ENCODE measurements at regions not wholly inside any gene's neighbourhood (a gene's known extent, or its start where the extent isn't known, plus 50 kb on each side); places are given as distances from the start of the nearest gene placed in this dataset.

GRCh38 chr2:239893236-239893515, 132.0 kb downstream of the NDUFA10 start:
- Histone ChIP-seq H3K9me1 (ENCODE audit: control insufficient read depth, extremely low read depth, insufficient read depth, low read length) (no peaks in the 10 kb centered on the region), H3K79me2 (ENCODE audit: control insufficient read depth, insufficient read depth, low read length) (no peaks in the 10 kb centered on the region), H3K9me3 (ENCODE audit: control insufficient read depth, low read depth, low read length) (no peaks in the 10 kb centered on the region), H3K4me3 (ENCODE audit: control insufficient read depth in 2 of 3, extremely low read depth in 1 of 3, insufficient read depth in 2 of 3, low read depth in 1 of 3, low read length in 3 of 3) (no peak overlapping the region), H3K9ac (ENCODE audit: control insufficient read depth, extremely low read depth, insufficient read depth, low read length) (no peak overlapping the region), H3K4me1 (ENCODE audit: control insufficient read depth, extremely low read depth, insufficient read depth, low read length) (no peaks in the 10 kb centered on the region), H3K36me3 (ENCODE audit: control insufficient read depth in 2 of 2, extremely low read depth in 1 of 2, insufficient read depth in 2 of 2, low read length in 2 of 2) (no peaks in the 10 kb centered on the region), H3K27me3 (ENCODE audit: control insufficient read depth, extremely low read depth, insufficient read depth, low read length) (no peaks in the 10 kb centered on the region), H3K4me2 (ENCODE audit: control insufficient read depth, extremely low read depth, insufficient read depth, low read depth, low read length) (no peak overlapping the region), H2AFZ (ENCODE audit: control insufficient read depth, low read length) (no peak overlapping the region), H3K27ac (ENCODE audit: control insufficient read depth, insufficient read depth, low read length) (no peak overlapping the region), H4K20me1 (ENCODE audit: control insufficient read depth, extremely low read depth, insufficient read depth, low read length) (no peaks in the 10 kb centered on the region)
- DNase-seq (ENCODE audit: low read depth, low spot score) (no peak), FAIRE-seq (no peak)
- TF ChIP-seq, protein P1, sequence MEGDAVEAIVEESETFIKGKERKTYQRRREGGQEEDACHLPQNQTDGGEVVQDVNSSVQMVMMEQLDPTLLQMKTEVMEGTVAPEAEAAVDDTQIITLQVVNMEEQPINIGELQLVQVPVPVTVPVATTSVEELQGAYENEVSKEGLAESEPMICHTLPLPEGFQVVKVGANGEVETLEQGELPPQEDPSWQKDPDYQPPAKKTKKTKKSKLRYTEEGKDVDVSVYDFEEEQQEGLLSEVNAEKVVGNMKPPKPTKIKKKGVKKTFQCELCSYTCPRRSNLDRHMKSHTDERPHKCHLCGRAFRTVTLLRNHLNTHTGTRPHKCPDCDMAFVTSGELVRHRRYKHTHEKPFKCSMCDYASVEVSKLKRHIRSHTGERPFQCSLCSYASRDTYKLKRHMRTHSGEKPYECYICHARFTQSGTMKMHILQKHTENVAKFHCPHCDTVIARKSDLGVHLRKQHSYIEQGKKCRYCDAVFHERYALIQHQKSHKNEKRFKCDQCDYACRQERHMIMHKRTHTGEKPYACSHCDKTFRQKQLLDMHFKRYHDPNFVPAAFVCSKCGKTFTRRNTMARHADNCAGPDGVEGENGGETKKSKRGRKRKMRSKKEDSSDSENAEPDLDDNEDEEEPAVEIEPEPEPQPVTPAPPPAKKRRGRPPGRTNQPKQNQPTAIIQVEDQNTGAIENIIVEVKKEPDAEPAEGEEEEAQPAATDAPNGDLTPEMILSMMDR (optimal IDR thresholded peaks at IDR 0.05 in 1 of 3, IDR thresholded peaks at IDR 0.05 in 1 of 3, conservative IDR thresholded peaks at IDR 0.05 in 1 of 3; ENCODE audit: extremely low read depth in 1 of 3, insufficient read depth in 2 of 3, low read length in 3 of 3), result no peak
- no peak for TF ChIP-seq EZH2 (IDR thresholded peaks at IDR 0.05; ENCODE audit: low read length)
- dilution Hi-C loops (cut with MboI; ENCODE audit: extremely low pct_ligation_motif_present, low sequenced_read_pairs), result no loop called here

- DNase-seq (ENCODE audit: low read depth, low spot score) (no peak), FAIRE-seq (no peak)
- H3K27me3 ChIP-seq (ENCODE audit: control insufficient read depth, extremely low read depth, insufficient read depth, low read length), result no peaks in the 10 kb centered on the region
- dilution Hi-C loops (cut with MboI; ENCODE audit: extremely low pct_ligation_motif_present, low sequenced_read_pairs), result no loop called here
- H3K27ac ChIP-seq (ENCODE audit: control insufficient read depth, insufficient read depth, low read length), result no peak overlapping the region
- no peak overlapping the region for H3K4me2 ChIP-seq (ENCODE audit: control insufficient read depth, extremely low read depth, insufficient read depth, low read depth, low read length)
- H3K9me1 ChIP-seq (ENCODE audit: control insufficient read depth, extremely low read depth, insufficient read depth, low read length), result no peaks in the 10 kb centered on the region
- H3K4me3 ChIP-seq (ENCODE audit: control insufficient read depth in 2 of 3, extremely low read depth in 1 of 3, insufficient read depth in 2 of 3, low read depth in 1 of 3, low read length in 3 of 3), result no peak overlapping the region
- H3K9ac ChIP-seq (ENCODE audit: control insufficient read depth, extremely low read depth, insufficient read depth, low read length), result no peak overlapping the region
- no peak overlapping the region for H2AFZ ChIP-seq (ENCODE audit: control insufficient read depth, low read length)
- no peaks in the 10 kb centered on the region for H4K20me1 ChIP-seq (ENCODE audit: control insufficient read depth, extremely low read depth, insufficient read depth, low read length)
- H3K36me3 ChIP-seq (ENCODE audit: control insufficient read depth in 2 of 2, extremely low read depth in 1 of 2, insufficient read depth in 2 of 2, low read length in 2 of 2), result no peaks in the 10 kb centered on the region
- no peak for TF ChIP-seq EZH2 (IDR thresholded peaks at IDR 0.05; ENCODE audit: low read length)
- TF ChIP-seq, protein P1 (optimal IDR thresholded peaks at IDR 0.05 in 1 of 3, IDR thresholded peaks at IDR 0.05 in 1 of 3, conservative IDR thresholded peaks at IDR 0.05 in 1 of 3; ENCODE audit: extremely low read depth in 1 of 3, insufficient read depth in 2 of 3, low read length in 3 of 3), result no peak
- H3K79me2 ChIP-seq (ENCODE audit: control insufficient read depth, insufficient read depth, low read length), result no peaks in the 10 kb centered on the region
- no peaks in the 10 kb centered on the region for H3K9me3 ChIP-seq (ENCODE audit: control insufficient read depth, low read depth, low read length)
- H3K4me1 ChIP-seq (ENCODE audit: control insufficient read depth, extremely low read depth, insufficient read depth, low read length), result no peaks in the 10 kb centered on the region
Observed at GRCh38 chr2:239892441-239893235, 132.5 kb downstream of the NDUFA10 start.

All from keratinocyte (primary cell).